ENCODE measurements at regions not wholly inside any gene's neighbourhood (a gene's known extent, or its start where the extent isn't known, plus 50 kb on each side); places are given as distances from the start of the nearest gene placed in this dataset.

GRCh38 chr21:22900490-22900889 lies 1902.3 kb downstream of the NCAM2 start:
- peak overlapping the region; percentile 84 for H2AFZ ChIP-seq (ENCODE audit: low read depth, low read length, severe bottlenecking)
- no peaks in the 10 kb centered on the region for H4K20me1 ChIP-seq (ENCODE audit: low read depth, low read length)
- no peaks in the 10 kb centered on the region for H3K9me3 ChIP-seq (ENCODE audit: insufficient read depth, low read length)
- H3K9ac ChIP-seq (ENCODE audit: low read length) = no peak overlapping the region
- no peak overlapping the region for H3K4me3 ChIP-seq (ENCODE audit: insufficient read depth, low read length, poor library complexity, severe bottlenecking)
- H3K27me3 ChIP-seq (ENCODE audit: low read length) = no peaks in the 10 kb centered on the region
- no peaks in the 10 kb centered on the region for H3K36me3 ChIP-seq (ENCODE audit: low read length)
- TF ChIP-seq, protein P1, sequence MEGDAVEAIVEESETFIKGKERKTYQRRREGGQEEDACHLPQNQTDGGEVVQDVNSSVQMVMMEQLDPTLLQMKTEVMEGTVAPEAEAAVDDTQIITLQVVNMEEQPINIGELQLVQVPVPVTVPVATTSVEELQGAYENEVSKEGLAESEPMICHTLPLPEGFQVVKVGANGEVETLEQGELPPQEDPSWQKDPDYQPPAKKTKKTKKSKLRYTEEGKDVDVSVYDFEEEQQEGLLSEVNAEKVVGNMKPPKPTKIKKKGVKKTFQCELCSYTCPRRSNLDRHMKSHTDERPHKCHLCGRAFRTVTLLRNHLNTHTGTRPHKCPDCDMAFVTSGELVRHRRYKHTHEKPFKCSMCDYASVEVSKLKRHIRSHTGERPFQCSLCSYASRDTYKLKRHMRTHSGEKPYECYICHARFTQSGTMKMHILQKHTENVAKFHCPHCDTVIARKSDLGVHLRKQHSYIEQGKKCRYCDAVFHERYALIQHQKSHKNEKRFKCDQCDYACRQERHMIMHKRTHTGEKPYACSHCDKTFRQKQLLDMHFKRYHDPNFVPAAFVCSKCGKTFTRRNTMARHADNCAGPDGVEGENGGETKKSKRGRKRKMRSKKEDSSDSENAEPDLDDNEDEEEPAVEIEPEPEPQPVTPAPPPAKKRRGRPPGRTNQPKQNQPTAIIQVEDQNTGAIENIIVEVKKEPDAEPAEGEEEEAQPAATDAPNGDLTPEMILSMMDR (IDR thresholded peaks at IDR 0.05; ENCODE audit: insufficient read depth, low read length, poor library complexity, severe bottlenecking) = no peak
- TF ChIP-seq EZH2phosphoT487 (conservative IDR thresholded peaks at IDR 0.05; ENCODE audit: low read length) = no peak
- no peaks in the 10 kb centered on the region for H3K9me2 ChIP-seq (replicated peaks; ENCODE audit: insufficient read depth, low read length)
- no peak overlapping the region for H3K4me2 ChIP-seq (ENCODE audit: low read depth, low read length, poor library complexity, severe bottlenecking)
- H3K79me2 ChIP-seq (ENCODE audit: insufficient read depth, low read length) = no peaks in the 10 kb centered on the region
- H3F3A ChIP-seq (ENCODE audit: insufficient read depth) = no peaks in the 10 kb centered on the region
- no peak overlapping the region for H3K27ac ChIP-seq (ENCODE audit: low read depth, low read length)

DNA sequence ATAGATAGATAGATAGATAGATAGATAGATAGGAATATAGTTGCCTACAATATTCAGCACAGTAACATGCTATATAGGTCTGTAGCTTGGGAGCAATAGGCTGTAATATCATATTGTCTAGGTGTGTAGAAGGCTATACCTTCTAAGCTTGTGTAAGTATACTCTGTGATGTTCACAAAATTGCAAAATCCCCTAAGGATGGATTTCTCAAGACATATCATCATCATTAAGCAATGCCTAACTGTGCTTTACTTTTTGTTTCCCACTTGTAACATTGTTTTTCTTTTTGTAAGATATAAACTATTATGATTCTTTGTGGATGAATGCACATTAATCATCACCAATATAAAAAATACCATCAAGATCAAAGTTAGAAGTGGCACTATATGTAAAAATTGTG lies 1905.6 kb downstream of the NCAM2 start:
- H3K4me2 ChIP-seq (ENCODE audit: low read depth, low read length, poor library complexity, severe bottlenecking) = no peak overlapping the region
- H3K36me3 ChIP-seq (ENCODE audit: low read length) = no peaks in the 10 kb centered on the region
- TF ChIP-seq EZH2phosphoT487 (conservative IDR thresholded peaks at IDR 0.05; ENCODE audit: low read length) = no peak
- TF ChIP-seq, protein P1 (IDR thresholded peaks at IDR 0.05; ENCODE audit: insufficient read depth, low read length, poor library complexity, severe bottlenecking) = no peak
- H3K27ac ChIP-seq (ENCODE audit: low read depth, low read length) = no peak overlapping the region
- no peak overlapping the region for H3K4me3 ChIP-seq (ENCODE audit: insufficient read depth, low read length, poor library complexity, severe bottlenecking)
- H3K9me3 ChIP-seq (ENCODE audit: insufficient read depth, low read length) = no peaks in the 10 kb centered on the region
- no peaks in the 10 kb centered on the region for H3K79me2 ChIP-seq (ENCODE audit: insufficient read depth, low read length)
- no peaks in the 10 kb centered on the region for H3K9me2 ChIP-seq (replicated peaks; ENCODE audit: insufficient read depth, low read length)
- H3K9ac ChIP-seq (ENCODE audit: low read length) = no peak overlapping the region
- peak overlapping the region; percentile 74 for H2AFZ ChIP-seq (ENCODE audit: low read depth, low read length, severe bottlenecking)
- H3F3A ChIP-seq (ENCODE audit: insufficient read depth) = no peaks in the 10 kb centered on the region
- no peaks in the 10 kb centered on the region for H4K20me1 ChIP-seq (ENCODE audit: low read depth, low read length)
- H3K27me3 ChIP-seq (ENCODE audit: low read length) = no peaks in the 10 kb centered on the region

- no peaks in the 10 kb centered on the region for H3F3A ChIP-seq (ENCODE audit: insufficient read depth)
- H3K27ac ChIP-seq (ENCODE audit: low read depth, low read length) = no peak overlapping the region
- H2AFZ ChIP-seq (ENCODE audit: low read depth, low read length, severe bottlenecking) = peak overlapping the region; percentile 74
- no peaks in the 10 kb centered on the region for H3K9me3 ChIP-seq (ENCODE audit: insufficient read depth, low read length)
- H3K79me2 ChIP-seq (ENCODE audit: insufficient read depth, low read length) = no peaks in the 10 kb centered on the region
- no peak overlapping the region for H3K9ac ChIP-seq (ENCODE audit: low read length)
- no peaks in the 10 kb centered on the region for H3K36me3 ChIP-seq (ENCODE audit: low read length)
- H4K20me1 ChIP-seq (ENCODE audit: low read depth, low read length) = no peaks in the 10 kb centered on the region
- TF ChIP-seq, protein P1 (IDR thresholded peaks at IDR 0.05; ENCODE audit: insufficient read depth, low read length, poor library complexity, severe bottlenecking) = no peak
- TF ChIP-seq EZH2phosphoT487 (conservative IDR thresholded peaks at IDR 0.05; ENCODE audit: low read length) = no peak
- H3K4me3 ChIP-seq (ENCODE audit: insufficient read depth, low read length, poor library complexity, severe bottlenecking) = no peak overlapping the region
- H3K4me2 ChIP-seq (ENCODE audit: low read depth, low read length, poor library complexity, severe bottlenecking) = no peak overlapping the region
- no peaks in the 10 kb centered on the region for H3K27me3 ChIP-seq (ENCODE audit: low read length)
- no peaks in the 10 kb centered on the region for H3K9me2 ChIP-seq (replicated peaks; ENCODE audit: insufficient read depth, low read length)
Observed at GRCh38 chr21:22904385-22904784, 1906.2 kb downstream of the NCAM2 start.
